Endothelial cell (in vitro differentiated cells): ENCODE measurements at regions not wholly inside any gene's neighbourhood (a gene's known extent, or its start where the extent isn't known, plus 50 kb on each side); places are given as distances from the start of the nearest gene placed in this dataset.

Experiments used
- DNase-seq: peaks from one replicate; pipeline ENCODE4 v3.0.0; 2021; ENCODE audit warnings: low spot score
- H3K27ac Mint-ChIP-seq: one replicate; pipeline ENCODE4 v1.8.0; 2021; ENCODE audit warnings: mixed read lengths, inconsistent platforms; ENCODE audit not compliant: unreplicated experiment
- H3K27me3 Mint-ChIP-seq: one replicate; pipeline ENCODE4 v1.8.0; 2021; ENCODE audit warnings: mild to moderate bottlenecking, moderate library complexity, mixed read lengths, inconsistent platforms; ENCODE audit not compliant: unreplicated experiment
- H3K36me3 Mint-ChIP-seq: one replicate; pipeline ENCODE4 v1.8.0; 2021; ENCODE audit warnings: mild to moderate bottlenecking, low read depth, mixed read lengths, inconsistent platforms; ENCODE audit not compliant: unreplicated experiment
- H3K4me1 Mint-ChIP-seq: one replicate; pipeline ENCODE4 v1.8.0; 2021; ENCODE audit warnings: mild to moderate bottlenecking, mixed read lengths, inconsistent platforms; ENCODE audit not compliant: unreplicated experiment
- H3K4me3 Mint-ChIP-seq: one replicate; pipeline ENCODE4 v1.8.0; 2021; ENCODE audit warnings: mild to moderate bottlenecking, mixed read lengths, inconsistent platforms; ENCODE audit not compliant: unreplicated experiment
- H3K9me3 Mint-ChIP-seq: one replicate; pipeline ENCODE4 v1.8.0; 2021; ENCODE audit warnings: mixed read lengths, inconsistent platforms; ENCODE audit not compliant: unreplicated experiment
- CTCF ChIP-seq: fragments of 200-600 bp; sonication (generic); IDR thresholded peaks from one replicate; pipeline ENCODE4 v1.5.0; 2021; ENCODE audit warnings: antibody characterized with exemption; ENCODE audit not compliant: unreplicated experiment

DNA sequence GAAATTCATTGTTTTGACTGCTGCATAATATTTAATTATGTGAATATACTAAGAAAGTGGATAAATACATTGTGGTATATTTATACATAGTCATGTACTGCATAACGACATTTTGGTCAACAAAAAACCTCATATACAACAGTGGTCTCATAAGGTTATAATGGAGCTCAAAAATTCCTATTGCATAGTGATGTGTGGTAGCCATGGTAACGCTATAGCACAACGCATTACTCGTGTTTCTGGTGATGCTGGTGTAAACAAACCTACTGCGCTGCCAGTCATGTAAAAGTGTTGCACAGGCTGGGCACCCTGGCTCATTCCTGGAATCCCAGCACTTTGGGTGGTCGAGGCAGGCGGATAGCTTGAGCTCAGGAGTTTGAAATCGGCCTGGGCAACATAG is 52.6 kb upstream of the NHLH2 start:
- Mint-ChIP-seq H3K36me3 (no peaks in the 10 kb centered on the region), H3K27me3 (no peaks in the 10 kb centered on the region), H3K4me3 (no peak overlapping the region), H3K4me1 (no peaks in the 10 kb centered on the region), H3K9me3 (no peaks in the 10 kb centered on the region), H3K27ac (no peak overlapping the region)
- no peak for TF ChIP-seq CTCF
- no peak for DNase-seq

DNA sequence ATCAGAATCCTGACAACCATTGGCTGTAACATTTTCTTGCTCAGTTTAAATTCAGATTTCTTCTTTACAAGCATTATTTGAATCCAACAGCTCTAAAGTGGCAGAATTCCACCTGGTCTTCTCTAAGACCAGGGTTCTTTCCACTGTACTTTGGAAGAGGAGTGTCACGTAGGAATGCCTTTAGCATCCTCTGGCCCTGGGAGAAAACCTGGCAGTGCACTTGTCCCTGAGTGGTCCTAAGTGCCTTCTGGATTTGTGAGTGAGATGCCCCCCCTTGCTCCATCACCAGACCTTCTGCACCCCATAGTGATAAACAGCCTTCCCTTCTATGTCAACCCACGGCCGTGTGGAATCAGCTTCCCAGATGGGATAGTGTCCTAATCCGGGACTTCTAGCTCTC is 57.1 kb upstream of the NHLH2 start:
- H3K4me3 Mint-ChIP-seq, result no peak overlapping the region
- H3K27me3 Mint-ChIP-seq, result no peaks in the 10 kb centered on the region
- no peak for TF ChIP-seq CTCF
- DNase-seq, result no peak
- H3K4me1 Mint-ChIP-seq, result peaks cover 7% of the 10 kb centered on the region
- H3K27ac Mint-ChIP-seq, result no peak overlapping the region
- H3K36me3 Mint-ChIP-seq, result no peaks in the 10 kb centered on the region
- H3K9me3 Mint-ChIP-seq, result no peaks in the 10 kb centered on the region

DNA sequence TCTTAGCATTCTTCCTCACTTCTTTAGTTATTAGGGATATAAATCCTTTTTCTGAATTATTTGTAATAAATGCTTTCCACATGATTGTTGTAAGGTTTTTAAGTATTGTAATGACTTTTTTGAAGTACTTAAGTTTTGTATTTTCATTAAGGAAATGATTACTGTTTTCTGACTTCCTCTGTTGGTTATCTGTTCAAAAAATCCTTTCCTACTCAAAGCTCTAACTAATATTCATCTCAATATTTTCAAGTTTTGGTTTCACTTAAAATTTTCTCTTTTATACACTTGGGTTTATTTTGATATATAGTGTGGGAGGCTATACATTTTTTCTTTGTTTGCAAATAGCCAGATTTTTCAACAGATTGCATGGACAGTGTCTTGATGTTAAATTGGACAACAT is 59.9 kb upstream of the NHLH2 start:
- Mint-ChIP-seq H3K9me3 (no peaks in the 10 kb centered on the region), H3K27me3 (no peaks in the 10 kb centered on the region), H3K27ac (no peak overlapping the region), H3K4me3 (no peak overlapping the region), H3K4me1 (peaks cover 7% of the 10 kb centered on the region), H3K36me3 (peaks cover 4% of the 10 kb centered on the region)
- no peak for DNase-seq
- TF ChIP-seq CTCF, result no peak

GRCh38 chr1:115906627-115907026 is 65.7 kb upstream of the NHLH2 start:
- Mint-ChIP-seq H3K9me3 (no peaks in the 10 kb centered on the region), H3K36me3 (peaks cover 4% of the 10 kb centered on the region), H3K4me1 (peaks cover 3% of the 10 kb centered on the region), H3K27ac (no peak overlapping the region), H3K4me3 (no peak overlapping the region), H3K27me3 (no peaks in the 10 kb centered on the region)
- TF ChIP-seq CTCF, result no peak
- DNase-seq, result no peak

DNA sequence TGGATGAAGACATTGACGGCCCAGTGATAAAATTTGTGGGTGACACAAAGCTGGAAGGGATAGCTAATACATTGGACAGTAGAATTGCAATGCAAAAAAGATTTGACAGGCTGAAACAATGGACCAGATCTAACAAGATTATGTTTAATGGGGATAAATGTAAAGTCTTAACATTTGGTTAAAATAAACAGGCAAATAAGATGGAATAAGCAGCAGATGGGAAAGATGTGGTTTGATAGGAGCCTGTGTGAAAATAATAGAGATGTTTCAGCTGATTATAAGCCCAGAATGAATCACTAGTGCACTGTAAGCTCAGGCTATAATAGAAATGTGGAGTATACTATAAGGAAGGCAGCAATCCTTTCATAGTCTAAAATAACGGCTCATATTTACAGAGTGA is 66.2 kb upstream of the NHLH2 start:
- no peak for TF ChIP-seq CTCF
- Mint-ChIP-seq H3K27ac (no peak overlapping the region), H3K4me3 (no peak overlapping the region), H3K9me3 (no peaks in the 10 kb centered on the region), H3K36me3 (peaks cover 4% of the 10 kb centered on the region), H3K27me3 (no peaks in the 10 kb centered on the region), H3K4me1 (peaks cover 3% of the 10 kb centered on the region)
- DNase-seq, result no peak
